Ovary (tissue), 3 donors: ENCODE measurements at regions not wholly inside any gene's neighbourhood (a gene's known extent, or its start where the extent isn't known, plus 50 kb on each side); places are given as distances from the start of the nearest gene placed in this dataset.

Experiments used
- CTCF ChIP-seq, 3 donors: fragments of 450-650 bp in 2 of 3; fragments of 200-600 bp in 1 of 3; IDR thresholded peaks; one replicate each; pipeline versions ENCODE4 v1.5.1 to v1.8.0; 2016 to 2022; ENCODE audit warnings: antibody characterized with exemption in 3 of 3, mild to moderate bottlenecking in 1 of 3
- POLR2A ChIP-seq: fragments of 450-650 bp; IDR thresholded peaks from one replicate; pipeline ENCODE4 v1.6.1; 2017; ENCODE audit warnings: antibody characterized with exemption, mild to moderate bottlenecking, moderate library complexity
- donor health status: DM: no; HTN: no; CAD: no.

- no peak for TF ChIP-seq CTCF (IDR thresholded peaks at IDR 0.05)
- TF ChIP-seq POLR2A, result no peak
Measured at GRCh38 chr18:2087877-2088673, 483.2 kb downstream of the METTL4 start.
